Natural killer cell (primary cell): ENCODE measurements at regions not wholly inside any gene's neighbourhood (a gene's known extent, or its start where the extent isn't known, plus 50 kb on each side); places are given as distances from the start of the nearest gene placed in this dataset.

Source experiments
- ATAC-seq, 3 donors: fragments of 150-1000 bp in 2 of 3; fragments of 200-7000 bp in 1 of 3; cut with Tn5 transposase; 1 replicate in 1 of 3; 2 replicates in 2 of 3; pipeline ENCODE4 v1.10.0; 2021; ENCODE audit warnings: mild to moderate bottlenecking in 2 of 3, moderate library complexity in 2 of 3
- DNase-seq, 2 donors: peaks; one replicate each; pipeline versions ENCODE4 v3.0.0 to v3.0.0-alpha.2; 2013 to 2021; ENCODE audit warnings: mixed read lengths in 1 of 2
- H3K27ac ChIP-seq: one replicate; pipeline ENCODE4 v1.5.1; 2013; ENCODE audit warnings: mild to moderate bottlenecking, low read length
- H3K27me3 ChIP-seq: one replicate; pipeline ENCODE4 v1.6.1; 2013; ENCODE audit warnings: low read length; ENCODE audit not compliant: control insufficient read depth, insufficient read depth
- H3K36me3 ChIP-seq: one replicate; pipeline ENCODE4 v1.6.1; 2013; ENCODE audit warnings: low read length; ENCODE audit not compliant: control insufficient read depth, insufficient read depth
- H3K4me1 ChIP-seq: one replicate; pipeline ENCODE4 v1.6.1; 2013; ENCODE audit warnings: low read length; ENCODE audit not compliant: control insufficient read depth, insufficient read depth
- H3K4me3 ChIP-seq: one replicate; pipeline ENCODE4 v1.5.1; 2013; ENCODE audit warnings: low read length
- H3K9me3 ChIP-seq: one replicate; pipeline ENCODE4 v1.6.1; 2013; ENCODE audit warnings: low read length; ENCODE audit not compliant: control insufficient read depth, insufficient read depth
- H3K27ac Mint-ChIP-seq, 2 donors: one replicate each; pipeline ENCODE4 v1.8.0; 2022; ENCODE audit warnings: mild to moderate bottlenecking in 2 of 2, mixed read lengths in 2 of 2, moderate library complexity in 1 of 2
- H3K27me3 Mint-ChIP-seq, 2 donors: one replicate each; pipeline ENCODE4 v1.8.0; 2022; ENCODE audit warnings: low read depth in 2 of 2, mixed read lengths in 2 of 2
- H3K36me3 Mint-ChIP-seq: one replicate; pipeline ENCODE4 v1.8.0; 2022; ENCODE audit warnings: mixed read lengths
- H3K4me1 Mint-ChIP-seq, 2 donors: one replicate each; pipeline ENCODE4 v1.8.0; 2022; ENCODE audit warnings: mixed read lengths in 2 of 2
- H3K4me3 Mint-ChIP-seq: one replicate; pipeline ENCODE4 v1.8.0; 2022; ENCODE audit warnings: mild to moderate bottlenecking, moderate library complexity, mixed read lengths
- H3K9me3 Mint-ChIP-seq, 2 donors: one replicate each; pipeline ENCODE4 v1.8.0; 2022; ENCODE audit warnings: mixed read lengths in 2 of 2
- CTCF ChIP-seq: fragments of 200-600 bp; IDR thresholded peaks from one replicate; pipeline ENCODE4 v1.8.0; 2022; ENCODE audit warnings: antibody characterized with exemption
- WGBS: methylation state at CpG from one replicate; pipeline ENCODE4 v1.1.7; 2013; ENCODE audit warnings: missing lambda C conversion rate; ENCODE audit not compliant: insufficient coverage; 5-methylcytosine and 5-hydroxymethylcytosine counted together
- intact Hi-C: fragments of 100-400 bp; cut with micrococcal nuclease; formaldehyde crosslinking; loops from one replicate; pipeline ENCODE4 v1.14.2; 2022

GRCh38 chr6:62446647-62447316 is 160.8 kb upstream of the KHDRBS2 start:
- Mint-ChIP-seq H3K27me3 (no peaks in the 10 kb centered on the region), H3K4me1 (no peaks in the 10 kb centered on the region), H3K27ac (no peak overlapping the region), H3K4me3 (no peak overlapping the region), H3K36me3 (peaks cover 11% of the 10 kb centered on the region), H3K9me3 (peaks cover 16 to 20% of the 10 kb centered on the region in 2 donors)
- WGBS: 100% methylated on average over 1 of the region's 2 CpGs
- DNase-seq: no peak
- peaks cover 4% of the 10 kb centered on the region for H3K9me3 ChIP-seq
- no peaks in the 10 kb centered on the region for H3K27me3 ChIP-seq
- no peak for TF ChIP-seq CTCF
- intact Hi-C loops: no loop called here
- H3K36me3 ChIP-seq: no peaks in the 10 kb centered on the region
- H3K4me1 ChIP-seq: no peaks in the 10 kb centered on the region
- no peak overlapping the region for H3K4me3 ChIP-seq
- H3K27ac ChIP-seq: no peak overlapping the region
- ATAC-seq: no peak

- TF ChIP-seq CTCF: no peak
- Mint-ChIP-seq H3K27me3 (no peaks in the 10 kb centered on the region), H3K4me3 (no peak overlapping the region), H3K27ac (no peak overlapping the region), H3K9me3 (peaks cover 13 to 24% of the 10 kb centered on the region in 2 donors), H3K4me1 (no peaks in the 10 kb centered on the region), H3K36me3 (peaks cover 11% of the 10 kb centered on the region)
- Histone ChIP-seq H3K9me3 (peaks cover 11% of the 10 kb centered on the region), H3K4me3 (no peak overlapping the region), H3K27me3 (no peaks in the 10 kb centered on the region), H3K36me3 (no peaks in the 10 kb centered on the region), H3K4me1 (no peaks in the 10 kb centered on the region), H3K27ac (no peak overlapping the region)
- intact Hi-C loops: no loop called here
- DNase-seq (no peak), ATAC-seq (no peak)
- WGBS: 87% methylated on average over 9 of the region's 9 CpGs
These were observed 159.5 kb upstream of the KHDRBS2 start for GRCh38 chr6:62445521-62445920.

DNA sequence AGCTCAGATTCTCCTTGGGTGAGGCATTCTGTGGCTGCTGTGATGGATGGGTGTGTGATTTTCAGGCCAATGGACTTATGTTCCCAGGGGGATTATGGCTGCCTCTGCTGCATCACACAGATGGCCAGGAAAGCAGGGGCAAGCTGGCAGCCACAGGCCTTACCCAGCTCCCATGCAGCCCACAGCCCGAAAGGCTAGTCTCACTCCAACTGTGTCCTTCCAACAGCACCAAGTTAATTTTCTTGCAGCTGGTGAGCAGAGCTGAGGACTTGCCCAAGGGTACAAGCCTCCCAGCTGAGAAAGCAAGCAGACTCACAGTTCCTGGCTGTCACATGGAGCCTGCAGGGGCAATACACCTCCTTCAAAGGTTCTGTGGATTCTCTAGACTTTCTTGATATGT is 155.2 kb upstream of the KHDRBS2 start:
- no peak overlapping the region for H3K4me3 Mint-ChIP-seq
- Histone ChIP-seq H3K9me3 (peaks cover 12% of the 10 kb centered on the region), H3K4me3 (no peak overlapping the region), H3K36me3 (no peaks in the 10 kb centered on the region), H3K4me1 (no peaks in the 10 kb centered on the region), H3K27me3 (no peaks in the 10 kb centered on the region), H3K27ac (no peak overlapping the region)
- TF ChIP-seq CTCF: no peak
- peaks cover 24% of the 10 kb centered on the region for H3K36me3 Mint-ChIP-seq
- H3K27ac Mint-ChIP-seq: no peak overlapping the region
- H3K9me3 Mint-ChIP-seq: peaks cover 29 to 38% of the 10 kb centered on the region in 2 donors
- no peaks in the 10 kb centered on the region for H3K27me3 Mint-ChIP-seq
- 92% methylated on average over 1 of the region's 1 CpG for WGBS
- no peaks in the 10 kb centered on the region for H3K4me1 Mint-ChIP-seq
- ATAC-seq: no peak
- intact Hi-C loops: no loop called here
- DNase-seq: no peak

- whole genome bisulfite sequencing: 90% methylated on average over 3 of the region's 5 CpGs
- H3K4me3 Mint-ChIP-seq: no peak overlapping the region
- intact Hi-C loops: no loop called here
These were observed 143.8 kb upstream of the KHDRBS2 start for GRCh38 chr6:62429781-62430180.

More at GRCh38 chr6:62429781-62430180, 143.8 kb upstream of the KHDRBS2 start:
- H3K4me1 Mint-ChIP-seq: no peaks in the 10 kb centered on the region
- H3K27ac ChIP-seq: no peak overlapping the region
- H3K27me3 ChIP-seq: no peaks in the 10 kb centered on the region
- no peaks in the 10 kb centered on the region for H3K36me3 ChIP-seq
- H3K4me1 ChIP-seq: no peaks in the 10 kb centered on the region
- peaks cover 8 to 11% of the 10 kb centered on the region in 2 donors for H3K9me3 Mint-ChIP-seq
- no peaks in the 10 kb centered on the region for H3K27me3 Mint-ChIP-seq
- no peak overlapping the region for H3K27ac Mint-ChIP-seq
- no peak for ATAC-seq
- no peak for DNase-seq
- H3K4me3 ChIP-seq: no peak overlapping the region
- H3K36me3 Mint-ChIP-seq: no peaks in the 10 kb centered on the region
- TF ChIP-seq CTCF: no peak
- H3K9me3 ChIP-seq: no peaks in the 10 kb centered on the region
